Caco-2 (cell line): ENCODE measurements at regions not wholly inside any gene's neighbourhood (a gene's known extent, or its start where the extent isn't known, plus 50 kb on each side); places are given as distances from the start of the nearest gene placed in this dataset.
A peak's percentile ranks its signal among the peaks of the same experiment; 100 is the strongest.

Experiments
- BruUV-seq: library from RNA; stranded (reverse); fragments of 400-500 nt; replicated peaks from 2 replicates; lab custom pipeline; 2021; lab: Mats Ljungman, UMichigan
- CTCF ChIA-PET: fragments of 300-600 bp; sonication (Branson Sonifier 250); formaldehyde crosslinking; loops from one replicate; lab custom pipeline; 2022; ENCODE audit warnings: antibody characterized with exemption; lab: Charles Lee
- POLR2A ChIA-PET: fragments of 300-600 bp; sonication (Branson Sonifier 250); formaldehyde crosslinking; loops from one replicate; lab custom pipeline; 2022; ENCODE audit warnings: antibody characterized with exemption; lab: Charles Lee
- DNase-seq, 2 experiments: peaks; one replicate each; pipeline versions ENCODE4 v3.0.0 to v3.0.0-alpha.2; 2020 to 2022
- H3K27me3 ChIP-seq: replicated peaks from 2 replicates; pipeline ENCODE4 v1.6.0; 2011; ENCODE audit warnings: low read length; ENCODE audit not compliant: control insufficient read depth, insufficient read depth
- H3K36me3 ChIP-seq: 2 replicates; pipeline ENCODE4 v1.5.1; 2011; ENCODE audit warnings: low read length; ENCODE audit not compliant: control insufficient read depth, insufficient read depth
- H3K4me1 ChIP-seq: fragments of 250-450 bp; sonication (Bioruptor Pico); 2 replicates; pipeline ENCODE4 v1.5.1; 2020; ENCODE audit warnings: mild to moderate bottlenecking
- H3K4me3 ChIP-seq: 2 replicates; pipeline ENCODE4 v1.5.1; 2011; ENCODE audit warnings: low read depth, mild to moderate bottlenecking, control low read depth, low read length
- H3K9me3 ChIP-seq: fragments of 250-450 bp; sonication (Bioruptor Pico); 2 replicates; pipeline ENCODE4 v1.5.1; 2020; ENCODE audit warnings: mild to moderate bottlenecking, moderate library complexity
- H3K27ac Mint-ChIP-seq: one replicate; pipeline ENCODE4 v1.8.0; 2022; ENCODE audit warnings: mixed read lengths; ENCODE audit not compliant: unreplicated experiment
- H3K27me3 Mint-ChIP-seq: one replicate; pipeline ENCODE4 v1.8.0; 2022; ENCODE audit warnings: mixed read lengths; ENCODE audit not compliant: insufficient read depth, unreplicated experiment
- H3K36me3 Mint-ChIP-seq: one replicate; pipeline ENCODE4 v1.8.0; 2022; ENCODE audit warnings: mild to moderate bottlenecking, mixed read lengths; ENCODE audit not compliant: insufficient read depth, unreplicated experiment
- H3K4me1 Mint-ChIP-seq: one replicate; pipeline ENCODE4 v1.8.0; 2022; ENCODE audit warnings: low read depth, mixed read lengths; ENCODE audit not compliant: unreplicated experiment
- H3K4me3 Mint-ChIP-seq: one replicate; pipeline ENCODE4 v1.8.0; 2022; ENCODE audit warnings: mild to moderate bottlenecking, moderate library complexity, mixed read lengths; ENCODE audit not compliant: unreplicated experiment
- H3K9me3 Mint-ChIP-seq: one replicate; pipeline ENCODE4 v1.8.0; 2022; ENCODE audit warnings: mixed read lengths; ENCODE audit not compliant: unreplicated experiment
- CTCF ChIP-seq, 2 experiments: fragments of 200-600 bp in 1 of 2; IDR thresholded peaks; 1 replicate in 1 of 2; 2 replicates in 1 of 2; pipeline versions ENCODE4 v1.5.1 to v1.8.0; 2011 to 2022; ENCODE audit warnings: antibody characterized with exemption in 1 of 2, control low read depth in 1 of 2, inconsistent platforms in 1 of 2, low read depth in 1 of 2, low read length in 1 of 2, mild to moderate bottlenecking in 1 of 2, moderate library complexity in 1 of 2; ENCODE audit not compliant: insufficient read depth in 1 of 2, severe bottlenecking in 1 of 2, unreplicated experiment in 1 of 2
- intact Hi-C: fragments of 100-400 bp; cut with micrococcal nuclease; formaldehyde crosslinking; loops from one replicate; pipeline ENCODE4 v1.10.0; 2022; ENCODE audit not compliant: unreplicated experiment

GRCh38 chr22:27670701-27671412, 130.7 kb downstream of the MN1 start:
- no peaks in the 10 kb centered on the region for H3K27me3 ChIP-seq
- peaks cover 3% of the 10 kb centered on the region; the same call in 1 of the 2 replicates for H3K9me3 ChIP-seq
- CTCF ChIA-PET, result interaction anchor here (0.6 to 0.7 kb wide), 2 partner anchors 16 to 564 kb away, joined by 3 read pairs; no protein-coding TSS in a partner anchor
- peak; percentile 95 to 97 for DNase-seq
- no peak for TF ChIP-seq CTCF (IDR thresholded peaks at IDR 0.05; ENCODE audit: insufficient read depth in 1 of 2, low read depth in 1 of 2, low read length in 1 of 2, severe bottlenecking in 1 of 2, unreplicated experiment in 1 of 2)
- Mint-ChIP-seq H3K4me1 (peaks cover 36% of the 10 kb centered on the region), H3K27ac (peak overlapping the region; percentile 90), H3K4me3 (peak overlapping the region; percentile 54), H3K9me3 (peaks cover 10% of the 10 kb centered on the region), H3K27me3 (no peaks in the 10 kb centered on the region), H3K36me3 (peaks cover 5% of the 10 kb centered on the region)
- intact Hi-C loops, result loop anchor here (2.0 kb wide), 1 partner anchor 24 kb away; no protein-coding TSS in a partner anchor
- BruUV-seq, result TSS peak; percentile 97
- no peaks in the 10 kb centered on the region for H3K36me3 ChIP-seq
- POLR2A ChIA-PET, result interaction anchor here (0.5 to 1.1 kb wide), 6 partner anchors 15 to 1247 kb away, joined by 3 to 7 read pairs (median 4); no protein-coding TSS in a partner anchor
- peaks cover 27% of the 10 kb centered on the region for H3K4me1 ChIP-seq
- no peak overlapping the region for H3K4me3 ChIP-seq

GRCh38 chr22:27671413-27671935, 130.1 kb downstream of the MN1 start:
- H3K36me3 Mint-ChIP-seq, result peaks cover 5% of the 10 kb centered on the region
- H3K4me3 Mint-ChIP-seq, result peak overlapping the region; percentile 54
- no peak for DNase-seq
- H3K9me3 Mint-ChIP-seq, result peaks cover 7% of the 10 kb centered on the region
- H3K27me3 Mint-ChIP-seq, result no peaks in the 10 kb centered on the region
- intact Hi-C loops, result loop anchor here (2.0 kb wide), 1 partner anchor 25 kb away; no protein-coding TSS in a partner anchor
- Histone ChIP-seq H3K27me3 (no peaks in the 10 kb centered on the region), H3K9me3 (peaks cover 2% of the 10 kb centered on the region; the same call in 1 of the 2 replicates), H3K36me3 (no peaks in the 10 kb centered on the region), H3K4me3 (no peak overlapping the region), H3K4me1 (peaks cover 27% of the 10 kb centered on the region)
- POLR2A ChIA-PET, result interaction anchor here (0.6 to 1.1 kb wide), 3 partner anchors 48 to 1246 kb away, joined by 4 to 5 read pairs (median 5); no protein-coding TSS in a partner anchor
- peak overlapping the region; percentile 90 for H3K27ac Mint-ChIP-seq
- BruUV-seq, result no TSS peak
- no peak for TF ChIP-seq CTCF (IDR thresholded peaks at IDR 0.05; ENCODE audit: insufficient read depth in 1 of 2, low read depth in 1 of 2, low read length in 1 of 2, severe bottlenecking in 1 of 2, unreplicated experiment in 1 of 2)
- CTCF ChIA-PET, result no interaction called here
- peaks cover 36% of the 10 kb centered on the region for H3K4me1 Mint-ChIP-seq

- H3K27ac Mint-ChIP-seq, result peak overlapping the region; percentile 45
- peaks cover 1% of the 10 kb centered on the region for H3K36me3 Mint-ChIP-seq
- DNase-seq, result no peak
- H3K36me3 ChIP-seq, result no peaks in the 10 kb centered on the region
- H3K9me3 ChIP-seq, result 0 out of 2 replicates have a peak, but pooled peaks cover 3% of the 10 kb centered on the region
- ChIA-PET POLR2A (no interaction called here), CTCF (no interaction called here)
- no peak overlapping the region for H3K4me3 ChIP-seq
- peaks cover 36% of the 10 kb centered on the region for H3K4me1 Mint-ChIP-seq
- no peaks in the 10 kb centered on the region for H3K27me3 ChIP-seq
- H3K4me1 ChIP-seq, result peaks cover 27% of the 10 kb centered on the region
- BruUV-seq, result no TSS peak
- H3K4me3 Mint-ChIP-seq, result no peak overlapping the region
- intact Hi-C loops, result no loop called here
- H3K9me3 Mint-ChIP-seq, result no peaks in the 10 kb centered on the region
- no peaks in the 10 kb centered on the region for H3K27me3 Mint-ChIP-seq
- TF ChIP-seq CTCF (IDR thresholded peaks at IDR 0.05; ENCODE audit: insufficient read depth in 1 of 2, low read depth in 1 of 2, low read length in 1 of 2, severe bottlenecking in 1 of 2, unreplicated experiment in 1 of 2), result no peak
Measured at GRCh38 chr22:27672721-27673418, 128.7 kb downstream of the MN1 start.
